SK-N-SH treated with all-trans-retinoic acid at 6 μM for 48 hours (cell line): ENCODE measurements at regions not wholly inside any gene's neighbourhood (a gene's known extent, or its start where the extent isn't known, plus 50 kb on each side); places are given as distances from the start of the nearest gene placed in this dataset.

ENCODE experiments used
- ARNTL ChIP-seq: fragments of 450-650 bp; formaldehyde crosslinking; IDR thresholded peaks from 2 replicates; pipeline ENCODE4 v1.5.0; 2020; ENCODE audit warnings: low read depth, mild to moderate bottlenecking, moderate library complexity, borderline replicate concordance
- ZFP30 ChIP-seq: fragments of 450-650 bp; formaldehyde crosslinking; IDR thresholded peaks from 2 replicates; pipeline ENCODE4 v1.5.0; 2022; ENCODE audit warnings: mild to moderate bottlenecking, moderate library complexity
- ZNF8 ChIP-seq: fragments of 450-650 bp; formaldehyde crosslinking; IDR thresholded peaks from 2 replicates; pipeline ENCODE4 v1.5.0; 2020; ENCODE audit warnings: mild to moderate bottlenecking, moderate library complexity
- TF ChIP-seq, protein P1 (sequence below): fragments of 250-450 bp; sonication (Bioruptor Pico); IDR thresholded peaks from 2 replicates; pipeline ENCODE4 v1.8.0; 2020; ENCODE audit warnings: mild to moderate bottlenecking, moderate library complexity, borderline replicate concordance
- TF ChIP-seq, protein P2 (sequence below): fragments of 250-450 bp; sonication (Bioruptor Pico); IDR thresholded peaks from 2 replicates; pipeline ENCODE4 v1.5.0; 2020; ENCODE audit warnings: mild to moderate bottlenecking, moderate library complexity

DNA sequence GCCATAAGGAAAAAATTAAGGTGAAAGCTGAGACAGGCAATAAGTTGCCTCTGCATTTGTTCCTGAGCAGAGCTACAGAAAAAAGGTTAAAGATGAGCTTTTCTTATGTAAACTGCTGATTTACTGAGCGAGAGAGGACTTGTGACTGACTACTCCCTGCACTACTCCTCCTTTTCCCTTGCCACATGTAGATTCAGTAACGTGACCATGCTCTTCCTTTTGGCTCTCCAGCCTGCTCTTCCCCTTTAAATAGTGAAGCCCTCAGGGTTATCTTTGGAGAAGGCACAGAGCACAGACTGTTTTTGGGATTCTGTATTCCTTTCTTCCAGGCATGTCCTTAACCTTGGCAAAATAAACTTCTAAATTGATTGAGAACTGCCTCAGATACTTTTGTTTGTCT, 630.2 kb downstream of the UQCRFS1 start:
- TF ChIP-seq, protein P1, sequence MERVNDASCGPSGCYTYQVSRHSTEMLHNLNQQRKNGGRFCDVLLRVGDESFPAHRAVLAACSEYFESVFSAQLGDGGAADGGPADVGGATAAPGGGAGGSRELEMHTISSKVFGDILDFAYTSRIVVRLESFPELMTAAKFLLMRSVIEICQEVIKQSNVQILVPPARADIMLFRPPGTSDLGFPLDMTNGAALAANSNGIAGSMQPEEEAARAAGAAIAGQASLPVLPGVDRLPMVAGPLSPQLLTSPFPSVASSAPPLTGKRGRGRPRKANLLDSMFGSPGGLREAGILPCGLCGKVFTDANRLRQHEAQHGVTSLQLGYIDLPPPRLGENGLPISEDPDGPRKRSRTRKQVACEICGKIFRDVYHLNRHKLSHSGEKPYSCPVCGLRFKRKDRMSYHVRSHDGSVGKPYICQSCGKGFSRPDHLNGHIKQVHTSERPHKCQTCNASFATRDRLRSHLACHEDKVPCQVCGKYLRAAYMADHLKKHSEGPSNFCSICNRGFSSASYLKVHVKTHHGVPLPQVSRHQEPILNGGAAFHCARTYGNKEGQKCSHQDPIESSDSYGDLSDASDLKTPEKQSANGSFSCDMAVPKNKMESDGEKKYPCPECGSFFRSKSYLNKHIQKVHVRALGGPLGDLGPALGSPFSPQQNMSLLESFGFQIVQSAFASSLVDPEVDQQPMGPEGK (CRISPR knock-in tag) = no peak
- no peak for TF ChIP-seq ZFP30
- no peak for TF ChIP-seq ARNTL (CRISPR knock-in tag)
- TF ChIP-seq, protein P2, sequence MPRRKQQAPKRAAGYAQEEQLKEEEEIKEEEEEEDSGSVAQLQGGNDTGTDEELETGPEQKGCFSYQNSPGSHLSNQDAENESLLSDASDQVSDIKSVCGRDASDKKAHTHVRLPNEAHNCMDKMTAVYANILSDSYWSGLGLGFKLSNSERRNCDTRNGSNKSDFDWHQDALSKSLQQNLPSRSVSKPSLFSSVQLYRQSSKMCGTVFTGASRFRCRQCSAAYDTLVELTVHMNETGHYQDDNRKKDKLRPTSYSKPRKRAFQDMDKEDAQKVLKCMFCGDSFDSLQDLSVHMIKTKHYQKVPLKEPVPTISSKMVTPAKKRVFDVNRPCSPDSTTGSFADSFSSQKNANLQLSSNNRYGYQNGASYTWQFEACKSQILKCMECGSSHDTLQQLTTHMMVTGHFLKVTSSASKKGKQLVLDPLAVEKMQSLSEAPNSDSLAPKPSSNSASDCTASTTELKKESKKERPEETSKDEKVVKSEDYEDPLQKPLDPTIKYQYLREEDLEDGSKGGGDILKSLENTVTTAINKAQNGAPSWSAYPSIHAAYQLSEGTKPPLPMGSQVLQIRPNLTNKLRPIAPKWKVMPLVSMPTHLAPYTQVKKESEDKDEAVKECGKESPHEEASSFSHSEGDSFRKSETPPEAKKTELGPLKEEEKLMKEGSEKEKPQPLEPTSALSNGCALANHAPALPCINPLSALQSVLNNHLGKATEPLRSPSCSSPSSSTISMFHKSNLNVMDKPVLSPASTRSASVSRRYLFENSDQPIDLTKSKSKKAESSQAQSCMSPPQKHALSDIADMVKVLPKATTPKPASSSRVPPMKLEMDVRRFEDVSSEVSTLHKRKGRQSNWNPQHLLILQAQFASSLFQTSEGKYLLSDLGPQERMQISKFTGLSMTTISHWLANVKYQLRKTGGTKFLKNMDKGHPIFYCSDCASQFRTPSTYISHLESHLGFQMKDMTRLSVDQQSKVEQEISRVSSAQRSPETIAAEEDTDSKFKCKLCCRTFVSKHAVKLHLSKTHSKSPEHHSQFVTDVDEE = no peak
- TF ChIP-seq ZNF8 = no peak
